ENCODE measurements at regions not wholly inside any gene's neighbourhood (a gene's known extent, or its start where the extent isn't known, plus 50 kb on each side); places are given as distances from the start of the nearest gene placed in this dataset.

DNA sequence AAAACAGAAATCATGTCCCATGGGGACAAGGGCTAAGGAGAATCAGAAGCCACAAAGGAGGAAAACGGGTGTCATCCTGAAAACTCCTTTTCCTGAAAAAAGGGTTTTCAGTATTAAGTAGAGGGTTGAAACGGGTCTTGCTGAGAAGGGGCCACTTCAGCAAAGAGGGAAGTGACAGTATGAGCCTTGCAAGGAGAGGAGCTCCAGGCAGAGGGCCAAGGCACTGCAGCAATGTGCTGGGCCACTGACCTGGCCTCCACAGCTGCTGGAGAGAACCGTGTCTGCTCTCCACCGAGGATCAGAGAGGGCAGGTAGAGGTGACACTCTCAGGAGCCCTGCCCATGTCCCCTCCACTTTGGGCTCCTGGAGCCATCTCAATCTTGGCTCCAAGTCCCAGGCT, 103.3 kb downstream of the NCOR2 start:
- no peak for TF ChIP-seq POLR2A (IDR thresholded peaks at IDR 0.05)
- TF ChIP-seq, protein P1, sequence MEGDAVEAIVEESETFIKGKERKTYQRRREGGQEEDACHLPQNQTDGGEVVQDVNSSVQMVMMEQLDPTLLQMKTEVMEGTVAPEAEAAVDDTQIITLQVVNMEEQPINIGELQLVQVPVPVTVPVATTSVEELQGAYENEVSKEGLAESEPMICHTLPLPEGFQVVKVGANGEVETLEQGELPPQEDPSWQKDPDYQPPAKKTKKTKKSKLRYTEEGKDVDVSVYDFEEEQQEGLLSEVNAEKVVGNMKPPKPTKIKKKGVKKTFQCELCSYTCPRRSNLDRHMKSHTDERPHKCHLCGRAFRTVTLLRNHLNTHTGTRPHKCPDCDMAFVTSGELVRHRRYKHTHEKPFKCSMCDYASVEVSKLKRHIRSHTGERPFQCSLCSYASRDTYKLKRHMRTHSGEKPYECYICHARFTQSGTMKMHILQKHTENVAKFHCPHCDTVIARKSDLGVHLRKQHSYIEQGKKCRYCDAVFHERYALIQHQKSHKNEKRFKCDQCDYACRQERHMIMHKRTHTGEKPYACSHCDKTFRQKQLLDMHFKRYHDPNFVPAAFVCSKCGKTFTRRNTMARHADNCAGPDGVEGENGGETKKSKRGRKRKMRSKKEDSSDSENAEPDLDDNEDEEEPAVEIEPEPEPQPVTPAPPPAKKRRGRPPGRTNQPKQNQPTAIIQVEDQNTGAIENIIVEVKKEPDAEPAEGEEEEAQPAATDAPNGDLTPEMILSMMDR (IDR thresholded peaks at IDR 0.05): no peak
